WTC11 (cell line): ENCODE measurements at regions not wholly inside any gene's neighbourhood (a gene's known extent, or its start where the extent isn't known, plus 50 kb on each side); places are given as distances from the start of the nearest gene placed in this dataset.

Experiments used
- ATAC-seq: fragments of 200-7000 bp; cut with Tn5 transposase; 2 replicates; pipeline ENCODE4 v1.10.0; 2021; ENCODE audit warnings: mild to moderate bottlenecking, moderate library complexity
- CTCF ChIA-PET: fragments of 300-600 bp; sonication (Branson Sonifier 250); formaldehyde crosslinking; loops from one replicate; lab custom pipeline; 2021; ENCODE audit warnings: antibody characterized with exemption; lab: Charles Lee
- POLR2A ChIA-PET: fragments of 350-600 bp; sonication (Branson Sonifier 250); formaldehyde crosslinking; loops from one replicate; lab custom pipeline; 2021; ENCODE audit warnings: antibody characterized with exemption; lab: Charles Lee
- DNase-seq: peaks from one replicate; pipeline ENCODE4 v3.0.0; 2021; ENCODE audit warnings: low spot score
- H3K27ac Mint-ChIP-seq: 2 replicates; pipeline ENCODE4 v1.8.0; 2021; ENCODE audit warnings: mixed read lengths
- H3K27me3 Mint-ChIP-seq: 2 replicates; pipeline ENCODE4 v1.8.0; 2021; ENCODE audit warnings: low read depth, mild to moderate bottlenecking, moderate library complexity, mixed read lengths
- H3K36me3 Mint-ChIP-seq: 2 replicates; pipeline ENCODE4 v1.8.0; 2021; ENCODE audit warnings: mixed read lengths
- H3K4me1 Mint-ChIP-seq: 2 replicates; pipeline ENCODE4 v1.8.0; 2022; ENCODE audit warnings: mixed read lengths
- H3K4me3 Mint-ChIP-seq: 2 replicates; pipeline ENCODE4 v1.8.0; 2021; ENCODE audit warnings: mild to moderate bottlenecking, moderate library complexity, mixed read lengths
- H3K9me3 Mint-ChIP-seq: 2 replicates; pipeline ENCODE4 v1.8.0; 2021; ENCODE audit warnings: mixed read lengths
- ATF6 ChIP-seq: sonication (generic); formaldehyde crosslinking; IDR thresholded peaks from 2 replicates; pipeline ENCODE4 v1.8.1; 2023; ENCODE audit warnings: mild to moderate bottlenecking, missing genetic modification reagents
- FOXJ3 ChIP-seq: sonication (generic); formaldehyde crosslinking; IDR thresholded peaks from 2 replicates; pipeline ENCODE4 v1.9.0; 2021; ENCODE audit warnings: missing genetic modification reagents, mild to moderate bottlenecking, borderline replicate concordance
- FOXP4 ChIP-seq: sonication (generic); formaldehyde crosslinking; IDR thresholded peaks from 2 replicates; pipeline ENCODE4 v1.8.0; 2022; ENCODE audit warnings: mild to moderate bottlenecking, missing genetic modification reagents
- GTF2I ChIP-seq: fragments of 250-450 bp; sonication (Bioruptor Pico); conservative IDR thresholded peaks from 2 replicates; pipeline ENCODE4 v1.4.0; 2021; ENCODE audit warnings: mild to moderate bottlenecking
- MYBL2 ChIP-seq: sonication (generic); formaldehyde crosslinking; IDR thresholded peaks from 2 replicates; pipeline ENCODE4 v1.8.1; 2023; ENCODE audit warnings: mild to moderate bottlenecking, moderate library complexity, missing genetic modification reagents
- NR2C2 ChIP-seq: sonication (generic); formaldehyde crosslinking; IDR thresholded peaks from 2 replicates; pipeline ENCODE4 v1.8.0; 2022; ENCODE audit warnings: mild to moderate bottlenecking, missing genetic modification reagents
- OVOL2 ChIP-seq: fragments of 250-450 bp; sonication (Bioruptor Pico); IDR thresholded peaks from 2 replicates; pipeline ENCODE4 v1.9.0; 2021; ENCODE audit warnings: mild to moderate bottlenecking, borderline replicate concordance
- ZBTB21 ChIP-seq: sonication (generic); formaldehyde crosslinking; IDR thresholded peaks from 2 replicates; pipeline ENCODE4 v1.8.1; 2023; ENCODE audit warnings: mild to moderate bottlenecking, missing genetic modification reagents, borderline replicate concordance
- ZNF138 ChIP-seq: sonication (generic); formaldehyde crosslinking; conservative IDR thresholded peaks from 2 replicates; pipeline ENCODE4 v1.8.1; 2022; ENCODE audit warnings: mild to moderate bottlenecking, moderate library complexity, missing genetic modification reagents
- ZNF219 ChIP-seq: sonication (generic); formaldehyde crosslinking; IDR thresholded peaks from 2 replicates; pipeline ENCODE4 v1.8.0; 2023; ENCODE audit warnings: missing genetic modification reagents, mild to moderate bottlenecking, borderline replicate concordance
- TF ChIP-seq, protein P1 (sequence below): fragments of 250-450 bp; sonication (Bioruptor Pico); IDR thresholded peaks from 2 replicates; pipeline ENCODE4 v1.9.0; 2021; ENCODE audit warnings: mild to moderate bottlenecking
- TF ChIP-seq, protein P2 (sequence below): fragments of 250-450 bp; sonication (Bioruptor Pico); IDR thresholded peaks from 2 replicates; pipeline ENCODE4 v1.9.0; 2021; ENCODE audit warnings: mild to moderate bottlenecking, borderline replicate concordance

DNA sequence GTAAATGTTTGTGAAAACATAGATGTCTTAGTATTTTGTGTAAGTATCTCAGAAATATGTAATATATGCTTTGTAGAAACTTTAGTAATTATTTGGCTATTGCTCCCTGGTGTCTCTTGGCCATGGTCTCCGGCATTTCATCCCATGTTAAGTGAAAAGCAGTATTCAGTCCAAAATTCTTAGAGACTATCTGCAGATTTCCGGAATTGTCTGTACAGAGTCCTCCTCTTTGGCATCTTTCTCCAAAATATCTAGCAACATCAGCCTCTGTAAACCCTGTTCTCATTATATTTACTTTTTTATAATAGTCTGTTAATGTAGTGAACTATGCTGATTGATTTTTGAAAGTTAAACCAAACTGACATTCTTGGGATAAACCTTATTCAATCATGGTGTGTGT, 352.7 kb downstream of the ARPP21 start:
- ATAC-seq, result no peak
- TF ChIP-seq, protein P1, sequence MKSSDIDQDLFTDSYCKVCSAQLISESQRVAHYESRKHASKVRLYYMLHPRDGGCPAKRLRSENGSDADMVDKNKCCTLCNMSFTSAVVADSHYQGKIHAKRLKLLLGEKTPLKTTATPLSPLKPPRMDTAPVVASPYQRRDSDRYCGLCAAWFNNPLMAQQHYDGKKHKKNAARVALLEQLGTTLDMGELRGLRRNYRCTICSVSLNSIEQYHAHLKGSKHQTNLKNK (CRISPR knock-in tag), result no peak
- TF ChIP-seq ATF6 (no peak), MYBL2 (CRISPR knock-in tag) (no peak), ZBTB21 (CRISPR knock-in tag) (no peak), FOXP4 (CRISPR knock-in tag) (no peak), OVOL2 (CRISPR knock-in tag) (no peak)
- DNase-seq, result no peak
- no peaks in the 10 kb centered on the region; the same call in 1 of the 2 replicates for H3K36me3 Mint-ChIP-seq
- H3K9me3 Mint-ChIP-seq, result peaks cover 15% of the 10 kb centered on the region
- no peak overlapping the region for H3K27ac Mint-ChIP-seq
- no peaks in the 10 kb centered on the region for H3K27me3 Mint-ChIP-seq
- CTCF ChIA-PET, result no interaction called here
- POLR2A ChIA-PET, result no interaction called here
- no peaks in the 10 kb centered on the region for H3K4me1 Mint-ChIP-seq
- no peak overlapping the region for H3K4me3 Mint-ChIP-seq

GRCh38 chr3:36011791-36012190, 368.5 kb upstream of the STAC start:
- Mint-ChIP-seq H3K27me3 (no peaks in the 10 kb centered on the region), H3K27ac (no peak overlapping the region), H3K36me3 (peaks cover 19% of the 10 kb centered on the region), H3K4me3 (no peak overlapping the region), H3K4me1 (peaks cover 5% of the 10 kb centered on the region; the same call in 1 of the 2 replicates), H3K9me3 (peaks cover 24% of the 10 kb centered on the region)
- ChIA-PET POLR2A (no interaction called here), CTCF (interaction anchor here (0.7 kb wide), 1 partner anchor 655 kb away, joined by 4 read pairs; no protein-coding TSS in a partner anchor)
- TF ChIP-seq NR2C2 (no peak), ZNF138 (no peak), ZNF219 (CRISPR knock-in tag) (no peak), FOXJ3 (CRISPR knock-in tag) (no peak)
- TF ChIP-seq, protein P2, sequence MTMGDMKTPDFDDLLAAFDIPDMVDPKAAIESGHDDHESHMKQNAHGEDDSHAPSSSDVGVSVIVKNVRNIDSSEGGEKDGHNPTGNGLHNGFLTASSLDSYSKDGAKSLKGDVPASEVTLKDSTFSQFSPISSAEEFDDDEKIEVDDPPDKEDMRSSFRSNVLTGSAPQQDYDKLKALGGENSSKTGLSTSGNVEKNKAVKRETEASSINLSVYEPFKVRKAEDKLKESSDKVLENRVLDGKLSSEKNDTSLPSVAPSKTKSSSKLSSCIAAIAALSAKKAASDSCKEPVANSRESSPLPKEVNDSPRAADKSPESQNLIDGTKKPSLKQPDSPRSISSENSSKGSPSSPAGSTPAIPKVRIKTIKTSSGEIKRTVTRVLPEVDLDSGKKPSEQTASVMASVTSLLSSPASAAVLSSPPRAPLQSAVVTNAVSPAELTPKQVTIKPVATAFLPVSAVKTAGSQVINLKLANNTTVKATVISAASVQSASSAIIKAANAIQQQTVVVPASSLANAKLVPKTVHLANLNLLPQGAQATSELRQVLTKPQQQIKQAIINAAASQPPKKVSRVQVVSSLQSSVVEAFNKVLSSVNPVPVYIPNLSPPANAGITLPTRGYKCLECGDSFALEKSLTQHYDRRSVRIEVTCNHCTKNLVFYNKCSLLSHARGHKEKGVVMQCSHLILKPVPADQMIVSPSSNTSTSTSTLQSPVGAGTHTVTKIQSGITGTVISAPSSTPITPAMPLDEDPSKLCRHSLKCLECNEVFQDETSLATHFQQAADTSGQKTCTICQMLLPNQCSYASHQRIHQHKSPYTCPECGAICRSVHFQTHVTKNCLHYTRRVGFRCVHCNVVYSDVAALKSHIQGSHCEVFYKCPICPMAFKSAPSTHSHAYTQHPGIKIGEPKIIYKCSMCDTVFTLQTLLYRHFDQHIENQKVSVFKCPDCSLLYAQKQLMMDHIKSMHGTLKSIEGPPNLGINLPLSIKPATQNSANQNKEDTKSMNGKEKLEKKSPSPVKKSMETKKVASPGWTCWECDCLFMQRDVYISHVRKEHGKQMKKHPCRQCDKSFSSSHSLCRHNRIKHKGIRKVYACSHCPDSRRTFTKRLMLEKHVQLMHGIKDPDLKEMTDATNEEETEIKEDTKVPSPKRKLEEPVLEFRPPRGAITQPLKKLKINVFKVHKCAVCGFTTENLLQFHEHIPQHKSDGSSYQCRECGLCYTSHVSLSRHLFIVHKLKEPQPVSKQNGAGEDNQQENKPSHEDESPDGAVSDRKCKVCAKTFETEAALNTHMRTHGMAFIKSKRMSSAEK (CRISPR knock-in tag), result no peak
- no peak for DNase-seq
- ATAC-seq, result no peak

DNA sequence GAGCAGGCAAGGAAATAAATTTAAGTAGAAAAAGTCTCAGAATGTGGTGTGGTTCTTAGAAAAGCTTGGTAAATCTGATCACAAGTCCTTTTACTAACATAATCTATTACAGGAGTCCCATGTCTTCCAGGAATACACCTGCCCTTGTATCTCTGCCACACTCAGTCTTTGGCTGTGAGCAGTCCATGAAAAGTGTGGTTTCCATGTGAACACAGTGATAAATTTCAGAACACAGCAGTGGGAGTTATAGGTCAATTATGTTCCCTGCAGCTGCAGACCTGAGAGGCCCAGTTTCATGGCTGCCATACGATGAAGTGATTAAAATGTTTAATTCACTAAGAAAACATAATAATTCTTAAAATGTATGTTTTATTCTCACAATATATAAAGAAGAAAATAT, 366.9 kb upstream of the STAC start:
- H3K27ac Mint-ChIP-seq, result no peak overlapping the region

More for the DNA sequence above, 366.9 kb upstream of the STAC start:
- Mint-ChIP-seq H3K36me3 (peaks cover 8% of the 10 kb centered on the region), H3K4me3 (no peak overlapping the region), H3K27me3 (no peaks in the 10 kb centered on the region), H3K4me1 (peaks cover 5% of the 10 kb centered on the region; the same call in 1 of the 2 replicates), H3K9me3 (peaks cover 10% of the 10 kb centered on the region)
- DNase-seq (no peak), ATAC-seq (no peak)
- ChIA-PET CTCF (no interaction called here), POLR2A (no interaction called here)
- TF ChIP-seq GTF2I (CRISPR knock-in tag), result no peak
